ENCODE measurements at regions not wholly inside any gene's neighbourhood (a gene's known extent, or its start where the extent isn't known, plus 50 kb on each side); places are given as distances from the start of the nearest gene placed in this dataset.
"Not testable (repeated sequence)": the region's sequence is repeated elsewhere in the genome, so short reads cannot be mapped to it uniquely, and the experiment has no call there.

- Mint-ChIP-seq H3K27ac (no peak overlapping the region), H3K9me3 (no peaks in the 10 kb centered on the region), H3K4me3 (no peak overlapping the region), H3K27me3 (ENCODE audit: low read depth) (no peaks in the 10 kb centered on the region), H3K4me1 (ENCODE audit: low read depth) (no peaks in the 10 kb centered on the region), H3K36me3 (ENCODE audit: low read depth) (no peaks in the 10 kb centered on the region)
- DNase-seq (ENCODE audit: low spot score) = no peak
Observed at GRCh38 chr18:67408240-67408639, 108.3 kb downstream of the DSEL start.

GRCh38 chr18:67406714-67407113, 109.8 kb downstream of the DSEL start:
- DNase-seq (ENCODE audit: low spot score) = no peak
- H3K27ac Mint-ChIP-seq = no peak overlapping the region
- H3K4me1 Mint-ChIP-seq (ENCODE audit: low read depth) = no peaks in the 10 kb centered on the region
- no peaks in the 10 kb centered on the region for H3K9me3 Mint-ChIP-seq
- peaks cover 6% of the 10 kb centered on the region for H3K27me3 Mint-ChIP-seq (ENCODE audit: low read depth)
- no peak overlapping the region for H3K4me3 Mint-ChIP-seq
- H3K36me3 Mint-ChIP-seq (ENCODE audit: low read depth) = no peaks in the 10 kb centered on the region

GRCh38 chr18:67402543-67402942, 114.0 kb downstream of the DSEL start:
- Mint-ChIP-seq H3K27ac (no peak overlapping the region), H3K27me3 (ENCODE audit: low read depth) (peaks cover 6% of the 10 kb centered on the region)

GRCh38 chr18:67400502-67401117, 115.9 kb downstream of the DSEL start:
- no peak for DNase-seq (ENCODE audit: low spot score)
- Mint-ChIP-seq H3K27ac (no peak overlapping the region), H3K9me3 (no peaks in the 10 kb centered on the region), H3K4me1 (ENCODE audit: low read depth) (no peaks in the 10 kb centered on the region), H3K36me3 (ENCODE audit: low read depth) (no peaks in the 10 kb centered on the region), H3K27me3 (ENCODE audit: low read depth) (peaks cover 6% of the 10 kb centered on the region), H3K4me3 (no peak overlapping the region)

More at GRCh38 chr18:67402543-67402942, 114.0 kb downstream of the DSEL start:
- H3K4me1 Mint-ChIP-seq (ENCODE audit: low read depth) = no peaks in the 10 kb centered on the region
- H3K36me3 Mint-ChIP-seq (ENCODE audit: low read depth) = no peaks in the 10 kb centered on the region
- no peaks in the 10 kb centered on the region for H3K9me3 Mint-ChIP-seq
- H3K4me3 Mint-ChIP-seq = no peak overlapping the region
- no peak for DNase-seq (ENCODE audit: low spot score)

- DNase-seq (ENCODE audit: low spot score) = no peak
- Mint-ChIP-seq H3K4me3 (no peak overlapping the region), H3K27ac (no peak overlapping the region), H3K27me3 (ENCODE audit: low read depth) (no peaks in the 10 kb centered on the region), H3K9me3 (no peaks in the 10 kb centered on the region), H3K36me3 (ENCODE audit: low read depth) (no peaks in the 10 kb centered on the region), H3K4me1 (ENCODE audit: low read depth) (no peaks in the 10 kb centered on the region)
Observed at GRCh38 chr18:67386032-67386431, 130.5 kb downstream of the DSEL start.

GRCh38 chr18:67385455-67385854, 131.1 kb downstream of the DSEL start:
- H3K36me3 Mint-ChIP-seq (ENCODE audit: low read depth) = no peaks in the 10 kb centered on the region
- H3K27ac Mint-ChIP-seq = no peak overlapping the region
- no peak overlapping the region for H3K4me3 Mint-ChIP-seq
- no peaks in the 10 kb centered on the region for H3K27me3 Mint-ChIP-seq (ENCODE audit: low read depth)
- H3K4me1 Mint-ChIP-seq (ENCODE audit: low read depth) = no peaks in the 10 kb centered on the region
- DNase-seq (ENCODE audit: low spot score) = no peak
- H3K9me3 Mint-ChIP-seq = no peaks in the 10 kb centered on the region

GRCh38 chr18:67384057-67384456, 132.5 kb downstream of the DSEL start:
- not testable (repeated sequence) for H3K27ac Mint-ChIP-seq; DNase-seq (ENCODE audit: low spot score); H3K4me3 Mint-ChIP-seq; H3K9me3 Mint-ChIP-seq; H3K36me3 Mint-ChIP-seq (ENCODE audit: low read depth); H3K4me1 Mint-ChIP-seq (ENCODE audit: low read depth); H3K27me3 Mint-ChIP-seq (ENCODE audit: low read depth)

GRCh38 chr18:67381608-67382150, 134.8 kb downstream of the DSEL start:
- Mint-ChIP-seq H3K4me3 (no peak overlapping the region), H3K4me1 (ENCODE audit: low read depth) (no peaks in the 10 kb centered on the region), H3K27ac (no peak overlapping the region)

GRCh38 chr18:67380867-67381266, 135.7 kb downstream of the DSEL start:
- no peaks in the 10 kb centered on the region for H3K9me3 Mint-ChIP-seq
- no peaks in the 10 kb centered on the region for H3K27me3 Mint-ChIP-seq (ENCODE audit: low read depth)
- no peaks in the 10 kb centered on the region for H3K36me3 Mint-ChIP-seq (ENCODE audit: low read depth)
- DNase-seq (ENCODE audit: low spot score) = no peak
- no peaks in the 10 kb centered on the region for H3K4me1 Mint-ChIP-seq (ENCODE audit: low read depth)
- H3K4me3 Mint-ChIP-seq = no peak overlapping the region
- H3K27ac Mint-ChIP-seq = no peak overlapping the region

More at GRCh38 chr18:67381608-67382150, 134.8 kb downstream of the DSEL start:
- Mint-ChIP-seq H3K9me3 (no peaks in the 10 kb centered on the region), H3K27me3 (ENCODE audit: low read depth) (no peaks in the 10 kb centered on the region), H3K36me3 (ENCODE audit: low read depth) (no peaks in the 10 kb centered on the region)
- DNase-seq (ENCODE audit: low spot score) = no peak

GRCh38 chr18:67379981-67380380, 136.5 kb downstream of the DSEL start:
- Mint-ChIP-seq H3K36me3 (ENCODE audit: low read depth) (no peaks in the 10 kb centered on the region), H3K4me1 (ENCODE audit: low read depth) (no peaks in the 10 kb centered on the region), H3K9me3 (no peaks in the 10 kb centered on the region), H3K27me3 (ENCODE audit: low read depth) (no peaks in the 10 kb centered on the region), H3K4me3 (no peak overlapping the region), H3K27ac (no peak overlapping the region)
- no peak for DNase-seq (ENCODE audit: low spot score)

- no peak for DNase-seq (ENCODE audit: low spot score)
- Mint-ChIP-seq H3K36me3 (ENCODE audit: low read depth) (no peaks in the 10 kb centered on the region), H3K9me3 (no peaks in the 10 kb centered on the region), H3K4me1 (ENCODE audit: low read depth) (no peaks in the 10 kb centered on the region), H3K4me3 (no peak overlapping the region), H3K27ac (no peak overlapping the region), H3K27me3 (ENCODE audit: low read depth) (no peaks in the 10 kb centered on the region)
Observed at GRCh38 chr18:67376372-67376771, 140.1 kb downstream of the DSEL start.

- no peak overlapping the region for H3K4me3 Mint-ChIP-seq
- no peaks in the 10 kb centered on the region for H3K27me3 Mint-ChIP-seq (ENCODE audit: low read depth)
- no peaks in the 10 kb centered on the region for H3K9me3 Mint-ChIP-seq
Observed at GRCh38 chr18:67373636-67374035, 142.9 kb downstream of the DSEL start.

GRCh38 chr18:67367540-67367939, 149.0 kb downstream of the DSEL start:
- Mint-ChIP-seq H3K36me3 (ENCODE audit: low read depth) (no peaks in the 10 kb centered on the region), H3K4me3 (no peak overlapping the region), H3K4me1 (ENCODE audit: low read depth) (no peaks in the 10 kb centered on the region), H3K27ac (no peak overlapping the region), H3K9me3 (no peaks in the 10 kb centered on the region), H3K27me3 (ENCODE audit: low read depth) (no peaks in the 10 kb centered on the region)
- no peak for DNase-seq (ENCODE audit: low spot score)

More at GRCh38 chr18:67373636-67374035, 142.9 kb downstream of the DSEL start:
- Mint-ChIP-seq H3K4me1 (ENCODE audit: low read depth) (no peaks in the 10 kb centered on the region), H3K36me3 (ENCODE audit: low read depth) (no peaks in the 10 kb centered on the region), H3K27ac (no peak overlapping the region)
- no peak for DNase-seq (ENCODE audit: low spot score)

GRCh38 chr18:67363694-67364093, 152.8 kb downstream of the DSEL start:
- Mint-ChIP-seq H3K27ac (no peak overlapping the region), H3K27me3 (ENCODE audit: low read depth) (no peaks in the 10 kb centered on the region), H3K36me3 (ENCODE audit: low read depth) (no peaks in the 10 kb centered on the region), H3K9me3 (no peaks in the 10 kb centered on the region), H3K4me3 (no peak overlapping the region), H3K4me1 (ENCODE audit: low read depth) (peaks cover 4% of the 10 kb centered on the region)
- DNase-seq (ENCODE audit: low spot score) = no peak

- Mint-ChIP-seq H3K27ac (no peak overlapping the region), H3K4me3 (no peak overlapping the region), H3K9me3 (no peaks in the 10 kb centered on the region), H3K27me3 (ENCODE audit: low read depth) (no peaks in the 10 kb centered on the region), H3K4me1 (ENCODE audit: low read depth) (peaks cover 4% of the 10 kb centered on the region), H3K36me3 (ENCODE audit: low read depth) (no peaks in the 10 kb centered on the region)
- DNase-seq (ENCODE audit: low spot score) = no peak
Observed at GRCh38 chr18:67362906-67363305, 153.6 kb downstream of the DSEL start.

Data from T-helper 2 cell treated with Interferon-gamma antibody and Interleukin-4, amounts not matched to agents 5 μg/mL and 100 μg/mL, for 36 hours (primary cell).